PC-9 (cell line): ENCODE measurements at regions not wholly inside any gene's neighbourhood (a gene's known extent, or its start where the extent isn't known, plus 50 kb on each side); places are given as distances from the start of the nearest gene placed in this dataset.
A peak's percentile ranks its signal among the peaks of the same experiment; 100 is the strongest.

Source experiments
- BruUV-seq: library from RNA; stranded (reverse); fragments of 400-500 nt; replicated peaks from 2 replicates; lab custom pipeline; 2021; lab: Mats Ljungman, UMichigan
- CTCF ChIA-PET: fragments of 300-600 bp; sonication (Branson Sonifier 250); formaldehyde crosslinking; loops from one replicate; lab custom pipeline; 2022; ENCODE audit warnings: antibody characterized with exemption; lab: Charles Lee
- POLR2A ChIA-PET: fragments of 300-600 bp; sonication (Branson Sonifier 250); formaldehyde crosslinking; loops from one replicate; lab custom pipeline; 2022; ENCODE audit warnings: antibody characterized with exemption; ENCODE audit not compliant: unreplicated experiment; lab: Charles Lee
- DNase-seq, 2 experiments: peaks; one replicate each; pipeline versions ENCODE4 v3.0.0 to v3.0.0-alpha.2; 2015 to 2022; ENCODE audit warnings: mixed read lengths in 1 of 2
- H2AFZ ChIP-seq: fragments of 200-600 bp; sonication (generic); 2 replicates; pipeline ENCODE4 v1.8.1; 2017; ENCODE audit warnings: antibody characterized with exemption
- H3F3A ChIP-seq: fragments of 200-600 bp; sonication (generic); 2 replicates; pipeline ENCODE4 v1.8.1; 2017; ENCODE audit warnings: antibody characterized with exemption, mild to moderate bottlenecking, low read depth; ENCODE audit not compliant: insufficient read depth
- H3K27ac ChIP-seq: fragments of 200-600 bp; sonication (generic); 2 replicates; pipeline ENCODE4 v1.6.1; 2016; ENCODE audit warnings: mixed run types
- H3K27me3 ChIP-seq: fragments of 200-600 bp; sonication (generic); 2 replicates; pipeline ENCODE4 v1.6.1; 2016; ENCODE audit warnings: low read depth, mixed run types; ENCODE audit not compliant: insufficient read depth
- H3K36me3 ChIP-seq: fragments of 200-600 bp; sonication (generic); 2 replicates; pipeline ENCODE4 v1.6.1; 2016; ENCODE audit warnings: low read depth, mixed run types
- H3K4me1 ChIP-seq: fragments of 200-600 bp; sonication (generic); replicated peaks from 2 replicates; pipeline ENCODE4 v1.6.1; 2016; ENCODE audit warnings: mixed run types; ENCODE audit not compliant: insufficient read depth
- H3K4me2 ChIP-seq: fragments of 200-600 bp; sonication (generic); 2 replicates; pipeline ENCODE4 v1.6.1; 2017; ENCODE audit warnings: mixed run types
- H3K4me3 ChIP-seq: fragments of 200-600 bp; sonication (generic); 2 replicates; pipeline ENCODE4 v1.6.1; 2016; ENCODE audit warnings: mixed run types
- H3K79me2 ChIP-seq: fragments of 200-600 bp; sonication (generic); 2 replicates; pipeline ENCODE4 v1.6.1; 2017; ENCODE audit warnings: low read depth, mixed run types
- H3K9me2 ChIP-seq: fragments of 200-600 bp; sonication (generic); 2 replicates; pipeline ENCODE4 v1.8.1; 2017; ENCODE audit warnings: mild to moderate bottlenecking; ENCODE audit not compliant: insufficient read depth
- H3K9me3 ChIP-seq: fragments of 200-600 bp; sonication (generic); 2 replicates; pipeline ENCODE4 v1.8.1; 2016; ENCODE audit warnings: low read depth; ENCODE audit not compliant: insufficient read depth
- H4K20me1 ChIP-seq: fragments of 200-600 bp; sonication (generic); 2 replicates; pipeline ENCODE4 v1.8.1; 2017; ENCODE audit not compliant: insufficient read depth
- EZH2 ChIP-seq: fragments of 200-600 bp; sonication (generic); IDR thresholded peaks from 2 replicates; pipeline ENCODE4 v1.8.0; 2017; ENCODE audit warnings: antibody characterized with exemption, low read depth
- intact Hi-C: fragments of 100-400 bp; cut with micrococcal nuclease; formaldehyde crosslinking; loops from one replicate; pipeline ENCODE4 v1.10.0; 2022; ENCODE audit not compliant: unreplicated experiment
- TF ChIP-seq, protein P1 (sequence below): fragments of 200-600 bp; sonication (generic); conservative IDR thresholded peaks from 2 replicates; pipeline ENCODE4 v1.6.1; 2017; ENCODE audit warnings: mixed run types, antibody characterized with exemption, mild to moderate bottlenecking, moderate library complexity

DNA sequence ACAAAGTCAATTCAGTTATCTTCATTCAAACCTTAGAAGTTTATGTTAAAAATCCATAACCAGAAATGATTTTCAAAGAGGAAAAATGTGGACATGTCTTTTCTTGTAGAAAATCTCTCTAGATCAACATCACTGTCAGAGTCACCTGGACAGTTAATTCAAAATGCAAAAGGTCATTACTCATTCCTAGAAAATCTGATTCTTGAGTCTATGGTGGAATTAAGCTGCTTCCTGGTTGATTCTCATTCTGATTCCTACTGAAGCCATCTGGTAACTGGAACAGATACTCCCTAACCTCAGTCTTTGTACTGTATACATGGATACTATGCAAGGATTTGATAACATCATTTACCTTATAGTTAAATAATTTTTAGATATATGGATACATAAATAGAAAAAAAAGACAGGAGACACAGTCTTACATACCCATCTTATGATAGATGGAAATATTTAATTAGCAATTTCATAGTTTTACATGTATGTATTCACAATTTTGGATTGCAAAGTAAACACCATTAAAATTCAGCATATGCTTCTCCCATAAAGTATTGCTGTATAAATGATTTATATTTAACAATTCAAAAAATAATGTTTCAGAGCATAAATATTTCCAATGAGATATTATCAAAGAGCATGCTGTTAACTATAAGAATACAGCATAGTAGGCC is 693.2 kb upstream of the CCDC54 start:
- POLR2A ChIA-PET: no interaction called here
- Histone ChIP-seq H3K27me3 (no peaks in the 10 kb centered on the region), H3K9me3 (peaks cover 6% of the 10 kb centered on the region; the same call in 1 of the 2 replicates), H3K4me2 (no peak overlapping the region), H3K4me1 (peaks cover 22% of the 10 kb centered on the region), H4K20me1 (no peaks in the 10 kb centered on the region), H3K9me2 (no peaks in the 10 kb centered on the region), H3K36me3 (no peaks in the 10 kb centered on the region), H2AFZ (no peak overlapping the region), H3K79me2 (no peaks in the 10 kb centered on the region), H3K4me3 (no peak overlapping the region), H3K27ac (no peak overlapping the region), H3F3A (peaks cover 6% of the 10 kb centered on the region)
- intact Hi-C loops: no loop called here
- TF ChIP-seq, protein P1, sequence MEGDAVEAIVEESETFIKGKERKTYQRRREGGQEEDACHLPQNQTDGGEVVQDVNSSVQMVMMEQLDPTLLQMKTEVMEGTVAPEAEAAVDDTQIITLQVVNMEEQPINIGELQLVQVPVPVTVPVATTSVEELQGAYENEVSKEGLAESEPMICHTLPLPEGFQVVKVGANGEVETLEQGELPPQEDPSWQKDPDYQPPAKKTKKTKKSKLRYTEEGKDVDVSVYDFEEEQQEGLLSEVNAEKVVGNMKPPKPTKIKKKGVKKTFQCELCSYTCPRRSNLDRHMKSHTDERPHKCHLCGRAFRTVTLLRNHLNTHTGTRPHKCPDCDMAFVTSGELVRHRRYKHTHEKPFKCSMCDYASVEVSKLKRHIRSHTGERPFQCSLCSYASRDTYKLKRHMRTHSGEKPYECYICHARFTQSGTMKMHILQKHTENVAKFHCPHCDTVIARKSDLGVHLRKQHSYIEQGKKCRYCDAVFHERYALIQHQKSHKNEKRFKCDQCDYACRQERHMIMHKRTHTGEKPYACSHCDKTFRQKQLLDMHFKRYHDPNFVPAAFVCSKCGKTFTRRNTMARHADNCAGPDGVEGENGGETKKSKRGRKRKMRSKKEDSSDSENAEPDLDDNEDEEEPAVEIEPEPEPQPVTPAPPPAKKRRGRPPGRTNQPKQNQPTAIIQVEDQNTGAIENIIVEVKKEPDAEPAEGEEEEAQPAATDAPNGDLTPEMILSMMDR: no peak
- TF ChIP-seq EZH2: no peak
- DNase-seq: no peak
- CTCF ChIA-PET: no interaction called here
- no TSS peak for BruUV-seq

DNA sequence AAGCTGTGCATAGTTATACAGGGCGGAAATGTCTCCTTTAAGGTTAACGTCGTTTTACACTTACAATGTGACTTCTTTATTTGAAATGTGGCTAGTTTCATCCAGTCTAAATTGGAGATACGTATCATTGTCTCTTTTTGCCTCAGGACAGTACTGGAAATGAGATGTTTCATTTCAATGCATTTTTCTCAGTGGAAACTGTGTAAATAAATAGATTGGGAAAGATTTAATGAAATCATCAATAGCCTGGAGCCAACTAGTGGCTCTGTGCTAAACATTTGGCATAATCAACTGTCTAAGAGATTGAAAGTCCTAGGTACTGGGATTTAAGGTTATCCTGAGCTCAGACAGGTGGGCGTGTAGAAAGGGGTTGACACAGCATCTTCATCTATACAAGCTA is 691.5 kb upstream of the CCDC54 start:
- DNase-seq: peak in 1 of 2 experiments; percentile 38
- no peak overlapping the region for H3K4me3 ChIP-seq
- ChIA-PET CTCF (no interaction called here), POLR2A (no interaction called here)
- H3K9me2 ChIP-seq: no peaks in the 10 kb centered on the region; the same call in 1 of the 2 replicates
- no peaks in the 10 kb centered on the region for H3K79me2 ChIP-seq
- TF ChIP-seq, protein P1: no peak
- TF ChIP-seq EZH2: no peak
- H4K20me1 ChIP-seq: no peaks in the 10 kb centered on the region
- BruUV-seq: no TSS peak
- H3K36me3 ChIP-seq: no peaks in the 10 kb centered on the region
- H3K27ac ChIP-seq: no peak overlapping the region
- H3K4me1 ChIP-seq: peaks cover 22% of the 10 kb centered on the region
- peaks cover 6% of the 10 kb centered on the region for H3F3A ChIP-seq
- no peak overlapping the region for H3K4me2 ChIP-seq
- no peaks in the 10 kb centered on the region for H3K27me3 ChIP-seq
- intact Hi-C loops: no loop called here
- H3K9me3 ChIP-seq: peaks cover 11% of the 10 kb centered on the region; the same call in 1 of the 2 replicates
- H2AFZ ChIP-seq: no peak overlapping the region

DNA sequence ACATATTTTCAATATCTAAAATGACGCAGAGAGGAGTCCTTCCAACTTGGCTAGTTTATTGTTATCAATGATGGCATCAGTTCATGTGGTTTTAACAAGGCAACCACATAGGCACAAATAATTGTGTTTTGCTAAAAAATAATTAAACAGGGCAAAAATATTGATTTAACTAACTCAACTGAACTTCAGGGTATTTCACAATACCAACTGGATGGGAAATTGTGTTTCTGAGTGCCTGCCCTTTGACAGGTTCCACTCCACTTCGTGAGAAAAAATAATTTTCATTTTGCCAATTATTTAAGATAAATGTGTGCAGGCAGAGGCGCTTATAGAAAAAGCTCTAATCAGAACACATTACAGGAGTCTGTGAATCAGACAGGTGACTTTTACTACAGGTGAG is 689.3 kb upstream of the CCDC54 start:
- H2AFZ ChIP-seq: no peak overlapping the region
- no peaks in the 10 kb centered on the region for H4K20me1 ChIP-seq
- peaks cover 11% of the 10 kb centered on the region; the same call in 1 of the 2 replicates for H3K9me3 ChIP-seq
- no TSS peak for BruUV-seq
- no peak overlapping the region for H3K4me3 ChIP-seq
- H3K27me3 ChIP-seq: no peaks in the 10 kb centered on the region
- CTCF ChIA-PET: no interaction called here
- no peak overlapping the region for H3K27ac ChIP-seq
- no peaks in the 10 kb centered on the region for H3K36me3 ChIP-seq
- no peak for DNase-seq
- H3K9me2 ChIP-seq: no peaks in the 10 kb centered on the region; the same call in 1 of the 2 replicates
- H3K4me1 ChIP-seq: peaks cover 22% of the 10 kb centered on the region
- no peaks in the 10 kb centered on the region for H3K79me2 ChIP-seq
- no peak overlapping the region for H3K4me2 ChIP-seq
- intact Hi-C loops: no loop called here
- peaks cover 6% of the 10 kb centered on the region for H3F3A ChIP-seq
- POLR2A ChIA-PET: interaction anchor here (0.5 kb wide), 1 partner anchor 1966 kb away, joined by 3 read pairs; no protein-coding TSS in a partner anchor
- TF ChIP-seq EZH2: no peak
